Renal pelvis (tissue), 1 donor: ENCODE measurements at regions not wholly inside any gene's neighbourhood (a gene's known extent, or its start where the extent isn't known, plus 50 kb on each side); places are given as distances from the start of the nearest gene placed in this dataset.
"Not testable (repeated sequence)": the region's sequence is repeated elsewhere in the genome, so short reads cannot be mapped to it uniquely, and the experiment has no call there.

Experiments
- DNase-seq: peaks from one replicate; pipeline ENCODE4 v3.0.0-alpha.2; 2013

- DNase-seq: no peak
Observed at GRCh38 chr14:71396050-71396677, 488.9 kb downstream of the PCNX1 start.

GRCh38 chr14:71397371-71397770 is 490.1 kb downstream of the PCNX1 start:
- DNase-seq: no peak

GRCh38 chr14:71398450-71398849 is 491.2 kb downstream of the PCNX1 start:
- DNase-seq: no peak

GRCh38 chr14:71399057-71399487 is 491.8 kb downstream of the PCNX1 start:
- DNase-seq: no peak

GRCh38 chr14:71400871-71401321 is 493.6 kb downstream of the PCNX1 start:
- DNase-seq: no peak

- not testable (repeated sequence) for DNase-seq
Observed at GRCh38 chr14:71402415-71402814, 495.2 kb downstream of the PCNX1 start.

GRCh38 chr14:71403656-71404055 is 496.4 kb downstream of the PCNX1 start:
- DNase-seq: no peak

GRCh38 chr14:71405676-71406075 is 498.4 kb downstream of the PCNX1 start:
- no peak for DNase-seq

GRCh38 chr14:71408362-71409030 is 501.2 kb downstream of the PCNX1 start:
- no peak for DNase-seq

GRCh38 chr14:71410578-71411284 is 503.5 kb downstream of the PCNX1 start:
- DNase-seq: no peak

GRCh38 chr14:71411285-71411595 is 504.0 kb downstream of the PCNX1 start:
- no peak for DNase-seq

- no peak for DNase-seq
Observed at GRCh38 chr14:71411738-71412137, 504.5 kb downstream of the PCNX1 start.

GRCh38 chr14:71414631-71415403 is 507.6 kb downstream of the PCNX1 start:
- DNase-seq: no peak

- DNase-seq: no peak
Observed at GRCh38 chr14:71415404-71415690, 508.1 kb downstream of the PCNX1 start.

GRCh38 chr14:71416392-71416791 is 509.1 kb downstream of the PCNX1 start:
- no peak for DNase-seq

GRCh38 chr14:71418532-71419245 is 511.4 kb downstream of the PCNX1 start:
- DNase-seq: no peak

- DNase-seq: no peak
Observed at GRCh38 chr14:71423481-71423880, 508.7 kb upstream of the RGS6 start.

GRCh38 chr14:71424941-71425340 is 507.3 kb upstream of the RGS6 start:
- DNase-seq: no peak

GRCh38 chr14:71426001-71426400 is 506.2 kb upstream of the RGS6 start:
- no peak for DNase-seq

GRCh38 chr14:71429902-71430301 is 502.3 kb upstream of the RGS6 start:
- no peak for DNase-seq

- no peak for DNase-seq
Observed at GRCh38 chr14:71430321-71430677, 501.9 kb upstream of the RGS6 start.
